Progenitor cell of endocrine pancreas (in vitro differentiated cells): ENCODE measurements at regions not wholly inside any gene's neighbourhood (a gene's known extent, or its start where the extent isn't known, plus 50 kb on each side); places are given as distances from the start of the nearest gene placed in this dataset.

Source experiments
- DNase-seq: peaks from one replicate; pipeline ENCODE4 v3.0.0; 2021; ENCODE audit warnings: low spot score; ENCODE audit not compliant: unreplicated experiment
- H3K27ac Mint-ChIP-seq: 2 replicates; pipeline ENCODE4 v1.8.0; 2021; ENCODE audit warnings: mild to moderate bottlenecking, moderate library complexity, mixed read lengths
- H3K27me3 Mint-ChIP-seq: 2 replicates; pipeline ENCODE4 v1.8.0; 2021; ENCODE audit warnings: mixed read lengths
- H3K36me3 Mint-ChIP-seq: 2 replicates; pipeline ENCODE4 v1.8.0; 2022; ENCODE audit warnings: mixed read lengths; ENCODE audit not compliant: insufficient read depth
- H3K4me1 Mint-ChIP-seq: 2 replicates; pipeline ENCODE4 v1.8.0; 2021; ENCODE audit warnings: low read depth, mixed read lengths
- H3K4me3 Mint-ChIP-seq: 2 replicates; pipeline ENCODE4 v1.8.0; 2021; ENCODE audit warnings: low read depth, mild to moderate bottlenecking, moderate library complexity, mixed read lengths
- H3K9me3 Mint-ChIP-seq: 2 replicates; pipeline ENCODE4 v1.8.0; 2021; ENCODE audit warnings: low read depth, mixed read lengths
- CTCF ChIP-seq: fragments of 200-600 bp; sonication (generic); IDR thresholded peaks from one replicate; pipeline ENCODE4 v1.5.0; 2021; ENCODE audit warnings: antibody characterized with exemption, mild to moderate bottlenecking; ENCODE audit not compliant: unreplicated experiment

GRCh38 chr5:68738236-68738635 is 355.6 kb upstream of the SLC30A5 start:
- Mint-ChIP-seq H3K9me3 (no peaks in the 10 kb centered on the region), H3K4me3 (no peak overlapping the region), H3K36me3 (no peaks in the 10 kb centered on the region), H3K4me1 (no peaks in the 10 kb centered on the region), H3K27ac (no peak overlapping the region), H3K27me3 (no peaks in the 10 kb centered on the region)
- TF ChIP-seq CTCF, result no peak
- no peak for DNase-seq

- no peak for DNase-seq
- Mint-ChIP-seq H3K4me3 (no peak overlapping the region), H3K4me1 (no peaks in the 10 kb centered on the region), H3K36me3 (no peaks in the 10 kb centered on the region), H3K27me3 (no peaks in the 10 kb centered on the region), H3K9me3 (no peaks in the 10 kb centered on the region), H3K27ac (no peak overlapping the region)
- TF ChIP-seq CTCF, result no peak
Measured at GRCh38 chr5:68738841-68739240, 355.0 kb upstream of the SLC30A5 start.

- DNase-seq, result no peak
- no peak for TF ChIP-seq CTCF
- Mint-ChIP-seq H3K4me3 (no peak overlapping the region), H3K4me1 (no peaks in the 10 kb centered on the region), H3K27ac (no peak overlapping the region), H3K27me3 (no peaks in the 10 kb centered on the region), H3K36me3 (no peaks in the 10 kb centered on the region), H3K9me3 (no peaks in the 10 kb centered on the region)
Measured at GRCh38 chr5:68739752-68740151, 354.1 kb upstream of the SLC30A5 start.

GRCh38 chr5:68740226-68740910 is 353.4 kb upstream of the SLC30A5 start:
- Mint-ChIP-seq H3K36me3 (no peaks in the 10 kb centered on the region), H3K9me3 (no peaks in the 10 kb centered on the region), H3K27ac (no peak overlapping the region), H3K4me3 (no peak overlapping the region), H3K27me3 (no peaks in the 10 kb centered on the region), H3K4me1 (no peaks in the 10 kb centered on the region)
- TF ChIP-seq CTCF, result no peak
- DNase-seq, result no peak

- no peaks in the 10 kb centered on the region for H3K9me3 Mint-ChIP-seq
- DNase-seq, result no peak
- H3K4me1 Mint-ChIP-seq, result no peaks in the 10 kb centered on the region
- no peak overlapping the region for H3K4me3 Mint-ChIP-seq
- H3K36me3 Mint-ChIP-seq, result no peaks in the 10 kb centered on the region
- no peaks in the 10 kb centered on the region for H3K27me3 Mint-ChIP-seq
- no peak overlapping the region for H3K27ac Mint-ChIP-seq
- TF ChIP-seq CTCF, result no peak
Measured at GRCh38 chr5:68744206-68744605, 349.6 kb upstream of the SLC30A5 start.
